ENCODE measurements at regions not wholly inside any gene's neighbourhood (a gene's known extent, or its start where the extent isn't known, plus 50 kb on each side); places are given as distances from the start of the nearest gene placed in this dataset.

GRCh38 chr1:22258698-22259097, 115.8 kb upstream of the WNT4 start:
- DNase-seq (ENCODE audit: insufficient read length, low spot score) (no peak), FAIRE-seq (no peak)
- no peak for TF ChIP-seq POLR2A (IDR thresholded peaks at IDR 0.05; ENCODE audit: low read depth, low read length)

- DNase-seq (ENCODE audit: insufficient read length, low spot score): no peak
- no peak for TF ChIP-seq POLR2A (IDR thresholded peaks at IDR 0.05; ENCODE audit: low read depth, low read length)
- no peak for FAIRE-seq
Measured at GRCh38 chr1:22259551-22260282, 116.8 kb upstream of the WNT4 start.

- no peak for DNase-seq (ENCODE audit: insufficient read length, low spot score)
- no peak for FAIRE-seq
- no peak for TF ChIP-seq POLR2A (IDR thresholded peaks at IDR 0.05; ENCODE audit: low read depth, low read length)
Measured at GRCh38 chr1:22260860-22261432, 118.0 kb upstream of the WNT4 start.

- no peak for TF ChIP-seq POLR2A (IDR thresholded peaks at IDR 0.05; ENCODE audit: low read depth, low read length)
- DNase-seq (ENCODE audit: insufficient read length, low spot score): no peak
- no peak for FAIRE-seq
Measured at GRCh38 chr1:22261580-22261979, 118.7 kb upstream of the WNT4 start.

GRCh38 chr1:22262583-22262982, 119.7 kb upstream of the WNT4 start:
- DNase-seq (ENCODE audit: insufficient read length, low spot score): no peak
- no peak for TF ChIP-seq POLR2A (IDR thresholded peaks at IDR 0.05; ENCODE audit: low read depth, low read length)
- no peak for FAIRE-seq

- DNase-seq (ENCODE audit: insufficient read length, low spot score): no peak
Measured at GRCh38 chr1:22263359-22263758, 120.5 kb upstream of the WNT4 start.

GRCh38 chr1:22264464-22265341, 121.8 kb upstream of the WNT4 start:
- FAIRE-seq: no peak
- no peak for DNase-seq (ENCODE audit: insufficient read length, low spot score)

More at GRCh38 chr1:22263359-22263758, 120.5 kb upstream of the WNT4 start:
- TF ChIP-seq POLR2A (IDR thresholded peaks at IDR 0.05; ENCODE audit: low read depth, low read length): no peak
- no peak for FAIRE-seq

GRCh38 chr1:22266141-22266540, 123.2 kb upstream of the WNT4 start:
- FAIRE-seq (no peak), DNase-seq (ENCODE audit: insufficient read length, low spot score) (no peak)
- no peak for TF ChIP-seq POLR2A (IDR thresholded peaks at IDR 0.05; ENCODE audit: low read depth, low read length)

More at GRCh38 chr1:22264464-22265341, 121.8 kb upstream of the WNT4 start:
- TF ChIP-seq POLR2A (IDR thresholded peaks at IDR 0.05; ENCODE audit: low read depth, low read length): no peak

GRCh38 chr1:22267413-22268175, 124.7 kb upstream of the WNT4 start:
- no peak for DNase-seq (ENCODE audit: insufficient read length, low spot score)
- no peak for TF ChIP-seq POLR2A (IDR thresholded peaks at IDR 0.05; ENCODE audit: low read depth, low read length)
- no peak for FAIRE-seq

GRCh38 chr1:22268327-22268726, 125.4 kb upstream of the WNT4 start:
- no peak for TF ChIP-seq POLR2A (IDR thresholded peaks at IDR 0.05; ENCODE audit: low read depth, low read length)
- DNase-seq (ENCODE audit: insufficient read length, low spot score) (no peak), FAIRE-seq (no peak)

- no peak for TF ChIP-seq POLR2A (IDR thresholded peaks at IDR 0.05; ENCODE audit: low read depth, low read length)
- DNase-seq (ENCODE audit: insufficient read length, low spot score): no peak
- no peak for FAIRE-seq
Measured at GRCh38 chr1:22271847-22272801, 129.2 kb upstream of the WNT4 start.
